Gastrocnemius medialis (tissue), 4 donors: ENCODE measurements at regions not wholly inside any gene's neighbourhood (a gene's known extent, or its start where the extent isn't known, plus 50 kb on each side); places are given as distances from the start of the nearest gene placed in this dataset.

Experiments used
- ATAC-seq, 2 donors: fragments of 150-250 bp; one replicate each; pipeline ENCODE4 v1.9.1; 2016
- DNase-seq, 2 donors: peaks; one replicate each; pipeline ENCODE4 v3.0.0-alpha.2; 2019
- H3K27ac ChIP-seq, 4 donors: fragments of 200-600 bp; sonication (generic); 1 replicate in 1 of 4; 2 replicates in 3 of 4; pipeline ENCODE4 v1.5.1; 2016 to 2018; ENCODE audit warnings: mild to moderate bottlenecking in 2 of 4, moderate library complexity in 1 of 4
- H3K27me3 ChIP-seq, 3 donors: fragments of 200-600 bp; sonication (generic) in 2 of 3; 1 replicate in 1 of 3; 2 replicates in 2 of 3; pipeline versions ENCODE4 v1.5.1 to v1.6.0; 2016 to 2019; ENCODE audit warnings: mild to moderate bottlenecking in 1 of 3, moderate library complexity in 1 of 3
- H3K36me3 ChIP-seq, 2 donors: fragments of 200-600 bp; sonication (generic) in 1 of 2; one replicate each; pipeline ENCODE4 v1.5.1; 2017 to 2018
- H3K4me1 ChIP-seq, 2 donors: fragments of 200-600 bp; sonication (generic) in 1 of 2; one replicate each; pipeline ENCODE4 v1.5.1; 2016 to 2017; ENCODE audit warnings: mild to moderate bottlenecking in 2 of 2
- H3K4me3 ChIP-seq, 4 donors: fragments of 200-600 bp; sonication (generic) in 3 of 4; 1 replicate in 1 of 4; 2 replicates in 3 of 4; pipeline ENCODE4 v1.5.1; 2016 to 2019; ENCODE audit warnings: mild to moderate bottlenecking in 2 of 4
- H3K9me3 ChIP-seq, 3 donors: fragments of 200-600 bp; sonication (generic) in 2 of 3; 1 replicate in 1 of 3; 2 replicates in 2 of 3; pipeline ENCODE4 v1.5.1; 2016 to 2019
- CTCF ChIP-seq, 5 experiments: fragments of 450-650 bp in 3 of 5; fragments of 200-600 bp in 2 of 5; sonication (generic) in 2 of 5; IDR thresholded peaks in 4 of 5; conservative IDR thresholded peaks in 1 of 5; 1 replicate in 4 of 5; 2 replicates in 1 of 5; pipeline ENCODE4 v1.5.1; 2016 to 2019; ENCODE audit warnings: antibody characterized with exemption in 5 of 5, mild to moderate bottlenecking in 3 of 5, moderate library complexity in 3 of 5
- POLR2A ChIP-seq, 2 donors: fragments of 450-650 bp; IDR thresholded peaks; one replicate each; pipeline ENCODE4 v1.6.1; 2017; ENCODE audit warnings: antibody characterized with exemption in 2 of 2, mild to moderate bottlenecking in 2 of 2, moderate library complexity in 2 of 2
- in situ Hi-C, 4 donors: fragments of 200-750 bp; cut with MboI; loops; one replicate each; pipeline versions ENCODE4 v1.15.0 to v1.8.0; 2017; ENCODE audit warnings: low sequenced_read_pairs in 4 of 4
- intact Hi-C: fragments of 100-400 bp; cut with DNase I; formaldehyde crosslinking; loops from one replicate; pipeline ENCODE4 v1.15.1; 2023; ENCODE audit warnings: low total_unique reads

DNA sequence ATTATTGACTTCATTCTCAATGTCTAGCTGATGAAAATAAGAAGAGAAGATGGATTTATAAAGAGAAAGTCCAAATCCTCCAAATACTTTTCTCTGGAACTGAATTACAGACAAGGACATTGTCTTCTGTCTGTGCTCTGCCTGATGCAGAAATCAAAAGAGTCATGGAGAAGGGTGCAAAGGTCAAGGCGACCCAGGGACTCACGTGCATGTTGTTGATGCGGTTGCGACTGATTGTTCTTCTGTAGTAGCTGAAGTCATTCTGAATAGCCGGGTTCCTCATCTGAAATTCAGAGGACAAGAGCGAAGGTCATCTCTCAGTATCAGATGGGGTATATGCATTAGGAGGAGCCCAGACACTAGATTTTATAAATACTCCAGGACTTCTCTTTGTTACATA, 104.4 kb downstream of the CYRIA start:
- no peak overlapping the region for H3K27ac ChIP-seq
- H3K9me3 ChIP-seq, result no peaks in the 10 kb centered on the region
- no peaks in the 10 kb centered on the region for H3K27me3 ChIP-seq
- intact Hi-C loops (no loop called here), in situ Hi-C loops (no loop called here)
- no peak overlapping the region for H3K4me3 ChIP-seq
- no peaks in the 10 kb centered on the region for H3K4me1 ChIP-seq
- peaks cover 0 to 36% of the 10 kb centered on the region in 2 donors for H3K36me3 ChIP-seq
- no peak for TF ChIP-seq CTCF (IDR thresholded peaks at IDR 0.05 in 4 of 5, conservative IDR thresholded peaks at IDR 0.05 in 1 of 5)
- no peak for TF ChIP-seq POLR2A (IDR thresholded peaks at IDR 0.05)
- ATAC-seq (no peak), DNase-seq (no peak)

DNA sequence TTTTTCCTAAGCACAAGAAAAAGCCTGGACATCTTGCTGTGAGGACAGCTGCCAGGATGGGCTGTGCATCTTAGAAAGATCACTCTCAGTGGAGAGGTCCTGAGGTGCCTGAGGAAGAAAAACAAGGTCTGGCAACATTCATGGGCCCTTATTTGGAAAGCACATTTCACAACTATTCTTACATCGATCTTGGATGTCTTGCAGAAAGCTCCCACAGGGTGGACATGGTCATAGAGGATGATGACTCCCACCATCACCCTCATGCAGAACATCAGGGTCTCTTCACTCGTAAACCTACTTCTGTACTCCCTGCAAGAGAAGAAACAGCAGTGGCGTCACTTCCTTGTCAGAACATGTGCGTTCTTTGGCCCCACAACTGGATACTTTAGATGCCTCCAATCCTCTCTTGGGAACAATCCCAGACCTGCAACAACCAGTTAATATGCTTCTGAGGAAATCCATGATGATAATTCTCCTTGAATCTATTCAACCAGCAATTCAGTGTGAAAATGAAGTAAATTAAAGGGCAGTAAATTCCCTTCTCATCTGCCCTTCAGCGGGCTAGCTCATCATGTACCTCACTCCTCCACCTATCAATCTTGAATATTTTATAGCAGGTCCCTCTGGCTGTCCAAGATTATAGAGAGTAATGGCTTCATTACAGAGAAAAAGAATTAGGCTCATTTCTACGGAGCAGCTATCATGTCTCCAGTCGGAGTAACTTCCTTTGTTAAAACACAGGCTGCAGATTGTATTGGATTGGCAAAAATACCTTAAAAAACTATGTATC, 106.2 kb downstream of the CYRIA start:
- TF ChIP-seq CTCF (IDR thresholded peaks at IDR 0.05 in 4 of 5, conservative IDR thresholded peaks at IDR 0.05 in 1 of 5) (no peak), POLR2A (IDR thresholded peaks at IDR 0.05) (no peak)
- ATAC-seq (peak in 1 of 2 donors; percentile 31), DNase-seq (no peak)
- H3K27ac ChIP-seq, result no peak overlapping the region
- no peak overlapping the region for H3K4me3 ChIP-seq
- no peaks in the 10 kb centered on the region for H3K9me3 ChIP-seq
- in situ Hi-C loops (loop anchor here in 2 of 4 donors (10.0 kb wide), 2 partner anchors 45 to 55 kb away; no protein-coding TSS in a partner anchor), intact Hi-C loops (no loop called here)
- no peaks in the 10 kb centered on the region for H3K27me3 ChIP-seq
- H3K4me1 ChIP-seq, result no peaks in the 10 kb centered on the region
- peaks cover 0 to 40% of the 10 kb centered on the region in 2 donors for H3K36me3 ChIP-seq

- TF ChIP-seq POLR2A (IDR thresholded peaks at IDR 0.05) (no peak), CTCF (IDR thresholded peaks at IDR 0.05 in 4 of 5, conservative IDR thresholded peaks at IDR 0.05 in 1 of 5) (no peak)
- Histone ChIP-seq H3K9me3 (no peaks in the 10 kb centered on the region), H3K27me3 (no peaks in the 10 kb centered on the region), H3K4me3 (no peak overlapping the region), H3K4me1 (no peaks in the 10 kb centered on the region), H3K36me3 (peaks cover 0 to 38% of the 10 kb centered on the region in 2 donors), H3K27ac (no peak overlapping the region)
- intact Hi-C loops, result no loop called here
- peak in 1 of 2 donors; percentile 69 for ATAC-seq
- no peak for DNase-seq
- in situ Hi-C loops, result loop anchor here (5.0 to 10.0 kb wide), 4 partner anchors 51 to 61 kb away; no protein-coding TSS in a partner anchor
These were observed 111.5 kb downstream of the CYRIA start for GRCh38 chr2:16554060-16554583.

DNA sequence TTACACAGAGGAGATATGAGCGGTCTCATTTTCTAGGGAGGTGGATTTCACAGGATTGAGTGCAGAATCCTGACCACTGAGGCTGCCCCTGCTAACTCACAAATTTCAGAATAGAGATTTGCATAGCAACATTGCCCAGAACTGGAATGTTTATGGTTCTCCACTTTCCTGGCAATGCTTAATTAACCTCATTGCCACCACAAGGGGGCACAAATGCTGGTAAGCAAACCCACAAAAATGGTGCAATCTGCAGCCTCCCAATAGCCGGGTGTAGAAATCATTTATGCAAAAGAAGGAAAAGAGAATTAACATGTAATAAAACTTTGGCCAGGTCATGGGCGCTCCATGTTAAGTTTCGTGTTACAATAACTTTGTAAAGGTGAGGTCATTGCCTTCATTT, 112.4 kb downstream of the CYRIA start:
- intact Hi-C loops, result loop anchor here (1.0 to 2.0 kb wide), 2 partner anchors 56 to 204 kb away; no protein-coding TSS in a partner anchor
- peak; percentile 46 to 61 (median 61) for TF ChIP-seq CTCF (IDR thresholded peaks at IDR 0.05 in 4 of 5, conservative IDR thresholded peaks at IDR 0.05 in 1 of 5)
- TF ChIP-seq POLR2A (IDR thresholded peaks at IDR 0.05), result no peak

More for the DNA sequence above, 112.4 kb downstream of the CYRIA start:
- ATAC-seq (peak; percentile 51 to 76), DNase-seq (peak in 1 of 2 donors; percentile 20)
- Histone ChIP-seq H3K4me3 (no peak overlapping the region), H3K27ac (no peak overlapping the region), H3K4me1 (no peaks in the 10 kb centered on the region), H3K9me3 (no peaks in the 10 kb centered on the region), H3K27me3 (no peaks in the 10 kb centered on the region), H3K36me3 (peaks cover 0 to 29% of the 10 kb centered on the region in 2 donors)
- in situ Hi-C loops, result loop anchor here (5.0 to 10.0 kb wide), 4 partner anchors 52 to 62 kb away; no protein-coding TSS in a partner anchor
